ENCODE measurements at regions not wholly inside any gene's neighbourhood (a gene's known extent, or its start where the extent isn't known, plus 50 kb on each side); places are given as distances from the start of the nearest gene placed in this dataset.

DNA sequence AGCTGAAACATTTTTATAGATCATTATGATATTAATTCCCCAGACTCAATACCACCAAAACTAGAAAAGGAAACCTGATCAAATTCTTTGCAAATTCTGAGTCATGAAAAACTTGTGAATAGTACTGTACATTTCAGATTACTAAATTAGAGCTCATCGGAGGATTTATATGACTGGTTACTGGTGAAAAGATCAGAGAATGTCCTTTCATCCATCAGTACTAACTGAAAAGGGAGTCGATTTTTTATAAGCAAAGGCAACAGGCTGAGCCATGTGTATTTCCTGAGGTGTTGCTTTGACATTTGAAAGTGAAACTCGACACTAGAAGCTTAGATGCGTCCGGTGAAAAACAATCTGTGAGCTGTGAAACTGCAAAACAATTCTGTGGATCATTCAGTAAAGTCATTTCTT, 155.7 kb downstream of the TNFSF18 start:
- TF ChIP-seq, protein P1, sequence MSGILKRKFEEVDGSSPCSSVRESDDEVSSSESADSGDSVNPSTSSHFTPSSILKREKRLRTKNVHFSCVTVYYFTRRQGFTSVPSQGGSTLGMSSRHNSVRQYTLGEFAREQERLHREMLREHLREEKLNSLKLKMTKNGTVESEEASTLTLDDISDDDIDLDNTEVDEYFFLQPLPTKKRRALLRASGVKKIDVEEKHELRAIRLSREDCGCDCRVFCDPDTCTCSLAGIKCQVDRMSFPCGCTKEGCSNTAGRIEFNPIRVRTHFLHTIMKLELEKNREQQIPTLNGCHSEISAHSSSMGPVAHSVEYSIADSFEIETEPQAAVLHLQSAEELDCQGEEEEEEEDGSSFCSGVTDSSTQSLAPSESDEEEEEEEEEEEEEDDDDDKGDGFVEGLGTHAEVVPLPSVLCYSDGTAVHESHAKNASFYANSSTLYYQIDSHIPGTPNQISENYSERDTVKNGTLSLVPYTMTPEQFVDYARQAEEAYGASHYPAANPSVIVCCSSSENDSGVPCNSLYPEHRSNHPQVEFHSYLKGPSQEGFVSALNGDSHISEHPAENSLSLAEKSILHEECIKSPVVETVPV (CRISPR knock-in tag; IDR thresholded peaks at IDR 0.05): no peak
- TF ChIP-seq ISL1 (CRISPR knock-in tag; IDR thresholded peaks at IDR 0.05) (no peak), RARB (CRISPR knock-in tag; IDR thresholded peaks at IDR 0.05) (no peak), ESRRG (CRISPR knock-in tag; IDR thresholded peaks at IDR 0.05) (no peak), ARNTL (CRISPR knock-in tag; IDR thresholded peaks at IDR 0.05; ENCODE audit: borderline replicate concordance, low read depth) (no peak), CREB5 (CRISPR knock-in tag; IDR thresholded peaks at IDR 0.05; ENCODE audit: low read depth) (no peak)
- TF ChIP-seq, protein P2, sequence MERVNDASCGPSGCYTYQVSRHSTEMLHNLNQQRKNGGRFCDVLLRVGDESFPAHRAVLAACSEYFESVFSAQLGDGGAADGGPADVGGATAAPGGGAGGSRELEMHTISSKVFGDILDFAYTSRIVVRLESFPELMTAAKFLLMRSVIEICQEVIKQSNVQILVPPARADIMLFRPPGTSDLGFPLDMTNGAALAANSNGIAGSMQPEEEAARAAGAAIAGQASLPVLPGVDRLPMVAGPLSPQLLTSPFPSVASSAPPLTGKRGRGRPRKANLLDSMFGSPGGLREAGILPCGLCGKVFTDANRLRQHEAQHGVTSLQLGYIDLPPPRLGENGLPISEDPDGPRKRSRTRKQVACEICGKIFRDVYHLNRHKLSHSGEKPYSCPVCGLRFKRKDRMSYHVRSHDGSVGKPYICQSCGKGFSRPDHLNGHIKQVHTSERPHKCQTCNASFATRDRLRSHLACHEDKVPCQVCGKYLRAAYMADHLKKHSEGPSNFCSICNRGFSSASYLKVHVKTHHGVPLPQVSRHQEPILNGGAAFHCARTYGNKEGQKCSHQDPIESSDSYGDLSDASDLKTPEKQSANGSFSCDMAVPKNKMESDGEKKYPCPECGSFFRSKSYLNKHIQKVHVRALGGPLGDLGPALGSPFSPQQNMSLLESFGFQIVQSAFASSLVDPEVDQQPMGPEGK (CRISPR knock-in tag; IDR thresholded peaks at IDR 0.05; ENCODE audit: borderline replicate concordance): no peak
